DMS153 treated with DMSO at 0.1 percent for 48 hours (cell line): ENCODE measurements at regions not wholly inside any gene's neighbourhood (a gene's known extent, or its start where the extent isn't known, plus 50 kb on each side); places are given as distances from the start of the nearest gene placed in this dataset.

Experiments used
- DNase-seq: peaks from one replicate; lab custom pipeline; 2025; ENCODE audit not compliant: unreplicated experiment; lab: John Stamatoyannopoulos, UW

- no peak for DNase-seq
Measured at GRCh38 chr5:167863883-167864282, 427.6 kb upstream of the WWC1 start.

DNA sequence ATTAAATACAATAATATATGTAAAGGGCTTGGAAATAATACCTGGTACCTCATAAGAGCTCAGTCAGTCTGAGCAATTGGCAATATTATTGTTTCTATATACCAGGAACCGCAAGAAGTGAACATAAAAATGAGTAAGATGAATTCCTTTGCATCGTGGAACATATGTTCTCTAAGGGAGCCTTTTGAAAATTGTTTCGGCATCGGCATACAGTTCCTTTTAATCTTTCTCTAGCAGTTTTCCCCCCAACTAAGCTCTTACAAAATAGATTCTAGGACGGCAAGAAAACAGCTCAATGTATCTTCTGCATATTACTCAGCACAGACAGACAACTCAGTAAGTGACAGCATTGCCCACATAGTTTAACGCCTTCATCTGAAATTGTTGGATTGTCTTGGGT is 426.6 kb upstream of the WWC1 start:
- no peak for DNase-seq

DNA sequence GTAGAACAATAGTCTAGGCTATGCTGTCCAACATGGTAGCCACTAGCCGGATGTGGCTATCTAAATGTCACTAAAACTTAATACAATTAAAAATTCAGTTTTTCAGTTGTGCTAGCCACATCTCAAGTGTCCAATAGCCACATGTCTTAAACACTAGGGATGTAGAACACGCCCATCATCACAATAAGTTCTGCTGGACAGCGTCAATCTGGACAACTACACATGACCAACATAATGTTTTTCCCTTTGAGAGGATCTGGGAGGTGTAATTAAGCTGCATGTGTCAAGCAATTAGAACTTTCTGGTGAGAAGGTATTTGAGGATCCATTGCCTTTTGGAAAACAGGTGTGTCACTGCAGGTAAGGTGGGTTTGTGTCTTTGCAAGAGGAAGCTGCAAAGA is 424.6 kb upstream of the WWC1 start:
- no peak for DNase-seq

- no peak for DNase-seq
Measured at GRCh38 chr5:167867281-167867680, 424.2 kb upstream of the WWC1 start.

DNA sequence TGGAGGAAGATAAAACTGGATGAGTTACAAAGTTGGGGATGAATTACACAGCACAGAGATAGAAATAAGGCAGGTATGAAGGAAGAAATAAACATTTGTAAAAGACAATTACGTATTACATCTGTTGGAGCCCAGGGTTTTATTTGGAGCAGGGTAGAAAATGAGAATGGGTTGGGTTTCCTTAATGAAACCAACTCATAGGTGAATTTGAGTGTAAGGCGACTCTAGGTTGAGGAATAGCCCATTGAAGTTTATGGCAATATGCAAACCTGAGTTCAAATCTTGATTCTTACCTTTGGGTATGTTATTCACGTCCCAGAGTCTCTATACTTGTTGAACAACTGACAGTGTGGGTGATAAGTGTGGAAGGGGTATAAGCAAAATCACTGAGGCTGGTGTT is 422.3 kb upstream of the WWC1 start:
- DNase-seq: no peak

GRCh38 chr5:167870055-167870454 is 421.4 kb upstream of the WWC1 start:
- DNase-seq: no peak

DNA sequence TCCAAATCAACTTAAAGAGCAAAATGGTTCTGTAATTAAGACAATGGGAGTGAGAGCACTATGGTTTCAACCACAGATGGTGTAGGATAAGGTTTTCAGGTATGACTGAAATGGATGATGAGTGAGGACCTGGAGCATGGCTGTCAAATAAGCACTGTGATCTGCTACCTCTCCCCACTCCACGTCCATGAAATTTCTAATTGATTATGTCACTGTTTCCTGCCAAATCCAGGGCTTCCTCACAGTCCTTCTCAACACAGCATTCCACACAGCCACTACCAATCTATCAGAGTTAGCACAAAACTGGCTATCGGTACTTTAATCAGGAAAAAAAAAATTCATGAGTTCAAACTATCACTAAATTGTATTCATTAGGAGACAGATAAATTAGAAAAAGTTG is 420.4 kb upstream of the WWC1 start:
- no peak for DNase-seq

DNA sequence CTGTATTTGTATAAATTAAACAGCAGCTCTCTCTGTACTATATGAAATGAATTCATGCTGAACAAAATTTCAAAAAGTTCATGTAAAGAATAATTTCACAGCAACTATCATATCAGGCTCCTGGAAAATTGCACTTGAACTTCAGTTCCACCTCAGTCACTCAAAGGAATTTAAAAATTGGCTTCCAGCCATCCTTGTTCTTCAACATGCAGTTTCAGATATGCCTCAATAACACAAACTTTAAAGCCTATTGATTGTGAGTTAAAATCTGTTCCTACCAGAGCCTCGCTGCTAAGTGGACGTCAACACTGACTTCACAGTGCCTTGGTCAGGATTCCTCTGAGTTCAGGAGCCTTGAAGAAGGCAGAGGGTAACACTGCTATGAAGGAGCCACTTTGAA is 418.7 kb upstream of the WWC1 start:
- no peak for DNase-seq

DNA sequence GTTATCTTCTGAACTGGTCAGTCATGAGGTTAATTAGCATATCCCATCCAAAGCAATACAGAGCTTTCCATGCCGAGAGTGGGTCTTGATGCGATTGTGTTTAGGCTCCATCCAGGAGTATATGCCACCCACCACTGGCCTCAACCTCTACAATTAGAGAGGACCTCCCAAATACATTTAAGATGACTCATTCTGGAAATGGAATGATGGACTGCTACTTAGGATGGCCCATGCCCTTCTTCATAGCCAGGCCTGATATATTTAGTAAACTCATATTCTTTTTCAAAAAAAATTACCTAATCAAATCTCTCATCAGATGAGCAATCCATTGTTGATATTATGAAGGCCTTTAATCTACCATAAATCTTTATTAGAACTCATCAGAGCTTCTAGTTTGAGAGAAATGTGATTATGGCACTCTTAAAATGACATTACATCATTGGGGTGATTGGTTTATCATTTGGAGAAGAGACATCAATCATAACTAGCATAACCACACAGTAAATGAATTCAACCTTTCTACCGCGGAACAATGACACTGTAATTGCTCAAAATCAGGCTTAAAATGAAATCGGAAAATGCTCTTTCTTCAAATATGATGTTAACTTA is 414.2 kb upstream of the WWC1 start:
- no peak for DNase-seq

GRCh38 chr5:167877924-167878323 is 413.5 kb upstream of the WWC1 start:
- no peak for DNase-seq

DNA sequence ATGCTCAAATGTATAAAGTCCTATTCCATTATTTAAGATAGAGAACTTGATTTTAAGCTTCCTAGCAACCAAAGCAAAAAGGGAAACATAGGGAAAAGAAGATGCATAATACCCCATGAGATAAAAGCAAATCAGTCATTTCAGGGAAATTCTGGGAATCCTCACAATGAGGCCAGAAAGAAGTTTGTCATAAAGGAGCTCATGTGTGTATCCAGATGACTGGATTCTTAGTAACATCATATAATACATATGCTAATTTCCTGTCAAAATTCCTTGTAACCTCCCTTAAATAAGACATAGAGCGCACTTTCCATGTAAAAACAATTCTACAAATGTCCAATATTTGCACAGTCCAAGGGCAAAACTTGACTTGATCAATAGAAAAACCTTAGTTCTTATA is 411.0 kb upstream of the WWC1 start:
- no peak for DNase-seq

GRCh38 chr5:167881041-167881440 is 410.4 kb upstream of the WWC1 start:
- DNase-seq: no peak

- no peak for DNase-seq
Measured at GRCh38 chr5:167886196-167886595, 405.2 kb upstream of the WWC1 start.

- DNase-seq: no peak
Measured at GRCh38 chr5:167888393-167888792, 403.1 kb upstream of the WWC1 start.

GRCh38 chr5:167889276-167889675 is 402.2 kb upstream of the WWC1 start:
- no peak for DNase-seq

GRCh38 chr5:167892352-167893115 is 398.9 kb upstream of the WWC1 start:
- no peak for DNase-seq

DNA sequence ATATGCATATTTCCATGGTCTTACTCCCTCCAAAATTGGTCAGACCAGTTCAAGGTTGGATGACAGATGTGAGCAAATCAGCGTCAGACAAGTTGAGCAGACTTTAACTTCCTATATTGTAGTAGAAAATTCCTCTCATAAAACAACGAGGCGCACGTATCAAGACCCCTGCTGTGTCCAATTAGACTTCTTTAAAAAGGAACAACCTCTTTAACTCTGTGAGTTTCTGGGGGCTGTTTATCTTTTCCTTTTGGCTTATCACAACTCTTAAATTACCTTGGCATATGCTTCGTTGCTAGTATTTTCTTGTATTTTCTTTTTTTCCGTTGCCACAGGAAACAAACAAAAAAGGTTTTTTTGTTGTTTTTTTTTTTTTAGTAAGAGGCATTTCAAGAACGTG is 398.2 kb upstream of the WWC1 start:
- no peak for DNase-seq

- no peak for DNase-seq
Measured at GRCh38 chr5:167894631-167895472, 396.6 kb upstream of the WWC1 start.

- no peak for DNase-seq
Measured at GRCh38 chr5:167895899-167896659, 395.4 kb upstream of the WWC1 start.

DNA sequence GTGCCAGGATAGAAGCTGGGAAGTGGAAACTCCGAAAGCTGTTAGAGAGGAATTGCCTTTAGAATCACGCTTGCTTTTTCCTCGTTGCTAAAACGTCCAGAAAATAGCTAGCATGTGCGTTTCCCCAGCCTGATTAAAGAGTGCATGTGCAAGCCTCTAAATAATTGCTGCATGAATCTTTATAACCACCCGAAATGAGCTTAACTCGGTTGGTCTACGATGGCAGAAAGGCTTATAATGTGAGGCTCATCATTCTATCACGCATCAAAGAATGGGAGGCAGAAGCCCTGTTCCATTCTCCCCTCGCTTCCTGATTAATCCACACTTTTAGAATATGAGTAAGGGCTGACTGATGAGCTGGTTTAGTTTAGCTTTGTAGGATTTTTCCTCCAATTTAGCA is 394.6 kb upstream of the WWC1 start:
- no peak for DNase-seq

DNA sequence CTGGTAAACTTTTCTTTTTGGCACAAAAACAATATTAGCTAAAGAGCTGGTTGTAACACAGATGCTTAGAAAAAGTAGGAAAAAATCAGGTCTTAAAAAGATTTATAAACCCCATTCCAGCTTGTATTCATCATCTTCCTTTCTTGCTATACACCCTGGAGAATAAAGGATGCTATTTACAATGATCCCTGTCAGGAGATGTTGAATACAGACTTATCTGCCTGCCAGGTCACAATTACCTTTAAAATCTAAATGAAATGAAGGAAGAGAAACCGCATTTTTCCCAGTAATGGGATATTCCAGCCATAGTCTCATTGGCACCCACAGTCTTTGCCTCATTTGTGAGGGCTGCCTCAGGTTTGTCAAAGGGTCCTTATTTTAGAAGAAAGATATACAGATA is 394.1 kb upstream of the WWC1 start:
- no peak for DNase-seq
